CD4-positive, alpha-beta T cell treated with Interleukin-15 for 4 hours (primary cell): ENCODE measurements at regions not wholly inside any gene's neighbourhood (a gene's known extent, or its start where the extent isn't known, plus 50 kb on each side); places are given as distances from the start of the nearest gene placed in this dataset.
A peak's percentile ranks its signal among the peaks of the same experiment; 100 is the strongest.

ENCODE experiments used
- DNase-seq: peaks from one replicate; pipeline ENCODE4 v3.0.0-alpha.2; 2020; ENCODE audit warnings: low spot score

DNA sequence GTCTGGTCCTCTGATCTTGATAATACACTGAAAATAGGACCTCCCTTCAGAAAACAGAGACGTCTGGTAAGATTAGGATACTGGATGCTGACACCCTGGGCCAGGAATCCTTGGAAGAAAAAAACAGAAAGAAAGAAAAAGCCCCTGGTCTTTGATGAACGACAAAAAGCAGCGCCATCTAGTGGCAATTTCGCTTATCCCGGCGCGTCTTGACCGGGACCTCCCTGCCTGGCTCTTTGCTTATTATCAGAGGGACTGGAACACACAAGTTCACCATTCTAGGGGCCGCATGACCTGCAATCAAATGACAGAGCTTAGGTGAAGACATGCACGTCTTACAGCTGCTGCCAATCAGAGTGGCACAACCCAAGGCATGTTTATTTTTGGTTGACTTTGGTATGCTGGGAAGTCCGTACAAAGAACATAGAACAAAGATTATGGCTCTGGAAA is 114.9 kb upstream of the NFIB start:
- DNase-seq, result peak; percentile 26

GRCh38 chr9:14427419-14427818 is 113.5 kb upstream of the NFIB start:
- DNase-seq, result no peak

- DNase-seq, result no peak
Observed at GRCh38 chr9:14424983-14425382, 111.0 kb upstream of the NFIB start.

GRCh38 chr9:14424289-14424688 is 110.3 kb upstream of the NFIB start:
- DNase-seq, result no peak

- DNase-seq, result no peak
Observed at GRCh38 chr9:14423815-14424261, 109.9 kb upstream of the NFIB start.

- DNase-seq, result no peak
Observed at GRCh38 chr9:14421291-14421690, 107.3 kb upstream of the NFIB start.

DNA sequence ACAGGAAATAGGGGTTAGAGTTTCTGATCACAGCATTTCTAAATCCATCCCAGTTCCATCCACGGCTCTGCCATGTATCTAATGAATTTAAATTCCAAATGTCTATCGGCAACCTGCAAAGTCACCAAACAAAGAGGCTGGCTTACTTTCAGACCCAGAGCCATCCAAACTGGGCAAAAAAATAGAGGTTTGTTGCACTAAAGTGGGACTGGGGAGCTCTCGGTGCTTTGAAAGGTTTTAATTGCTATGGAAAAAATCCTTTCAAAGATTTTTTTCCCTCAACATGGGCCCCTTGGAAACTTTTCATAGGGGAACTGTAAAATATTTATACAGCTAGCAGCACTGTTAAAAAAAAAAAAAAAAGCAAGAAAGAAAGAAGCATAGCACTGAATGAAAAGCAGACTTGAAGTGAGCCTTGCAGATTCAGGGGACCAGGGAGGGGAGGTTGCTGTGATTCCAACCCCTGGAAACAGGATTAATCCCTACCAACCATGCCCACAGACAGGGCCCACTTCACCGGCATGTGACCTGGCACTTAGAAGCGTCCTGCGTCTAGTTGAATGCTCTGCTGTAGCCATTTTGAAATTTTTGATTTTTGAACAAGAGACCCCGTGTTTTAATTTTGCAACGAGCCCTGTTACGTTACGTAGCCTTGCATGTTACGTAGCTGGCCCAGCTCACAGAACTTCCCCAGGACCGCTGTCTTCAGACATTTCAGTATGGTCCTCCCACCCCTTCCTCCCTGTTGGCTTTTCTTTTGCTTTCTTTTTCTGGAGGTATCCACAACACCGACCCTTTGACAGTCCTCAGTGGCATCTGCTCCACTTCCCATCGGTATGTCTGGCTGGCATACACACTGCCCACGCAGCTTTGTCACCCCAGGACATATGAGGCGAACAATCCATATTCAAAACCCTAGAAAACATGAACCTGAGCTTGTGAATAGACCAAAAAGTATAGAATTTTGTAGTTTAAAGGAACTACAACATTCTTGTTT is 105.3 kb upstream of the NFIB start:
- DNase-seq, result no peak

GRCh38 chr9:14418301-14418940 is 104.5 kb upstream of the NFIB start:
- DNase-seq, result no peak

GRCh38 chr9:14417237-14417636 is 103.3 kb upstream of the NFIB start:
- no peak for DNase-seq

- DNase-seq, result no peak
Observed at GRCh38 chr9:14415947-14416346, 102.0 kb upstream of the NFIB start.

DNA sequence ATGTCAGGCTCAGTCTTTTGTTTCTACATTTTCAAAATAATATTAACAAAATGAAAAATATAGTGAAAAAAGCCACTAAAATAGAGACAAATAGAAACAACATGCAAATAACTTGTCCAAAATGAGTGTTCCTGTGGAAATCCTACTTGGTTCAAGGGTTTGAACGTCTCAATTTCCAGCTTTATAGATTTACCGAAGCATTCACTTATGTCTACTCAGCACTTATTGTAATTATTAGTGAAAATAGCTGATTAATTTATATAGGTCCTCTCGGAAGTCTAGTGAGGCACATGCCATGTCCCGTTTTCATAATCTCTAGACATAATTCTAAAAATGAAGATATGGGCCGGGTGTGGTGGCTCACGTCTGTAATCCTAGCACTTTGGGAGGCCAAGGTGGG is 99.9 kb upstream of the NFIB start:
- DNase-seq, result no peak

DNA sequence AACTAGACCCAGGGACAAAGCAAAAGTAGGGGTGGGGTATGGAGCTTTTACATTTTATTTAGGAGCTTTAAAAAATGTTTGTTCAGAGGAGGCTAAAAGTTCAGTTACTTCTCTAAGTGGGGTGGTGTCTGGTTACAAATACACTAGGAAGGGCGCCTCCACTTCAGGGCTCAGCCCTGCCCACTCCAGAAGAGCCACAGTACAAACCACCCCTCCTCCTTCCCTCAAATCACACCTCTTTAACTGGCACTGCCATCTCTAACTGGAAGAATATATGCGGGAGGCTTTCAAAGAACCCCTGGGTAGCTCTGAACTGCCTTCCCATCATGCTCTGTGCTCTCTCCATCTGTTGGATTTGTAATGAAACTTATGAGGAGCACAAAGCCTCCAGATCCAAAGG is 98.8 kb upstream of the NFIB start:
- DNase-seq, result no peak

GRCh38 chr9:14406463-14406862 is 92.5 kb upstream of the NFIB start:
- DNase-seq, result no peak

GRCh38 chr9:14405176-14405706 is 91.3 kb upstream of the NFIB start:
- no peak for DNase-seq

- DNase-seq, result no peak
Observed at GRCh38 chr9:14403081-14403480, 89.1 kb upstream of the NFIB start.

GRCh38 chr9:14402583-14402982 is 88.6 kb upstream of the NFIB start:
- DNase-seq, result no peak

GRCh38 chr9:14401911-14402310 is 88.0 kb upstream of the NFIB start:
- no peak for DNase-seq

DNA sequence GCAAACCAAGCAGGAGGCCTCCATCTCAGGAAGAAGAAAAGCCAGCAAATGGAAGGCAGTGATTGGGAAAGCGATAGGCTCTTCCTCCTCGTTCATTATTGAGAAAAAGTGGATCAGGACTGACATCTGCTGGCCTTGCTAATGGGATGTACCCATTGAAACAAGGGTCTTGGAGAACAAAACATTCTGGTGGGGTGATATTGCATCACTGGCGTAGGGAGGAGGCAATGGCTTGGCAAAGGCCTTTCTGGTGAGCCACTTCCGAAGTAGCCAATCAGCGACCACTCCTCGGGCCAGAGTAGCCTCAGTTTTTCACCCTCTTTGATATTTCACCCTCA is 86.7 kb upstream of the NFIB start:
- DNase-seq, result no peak

DNA sequence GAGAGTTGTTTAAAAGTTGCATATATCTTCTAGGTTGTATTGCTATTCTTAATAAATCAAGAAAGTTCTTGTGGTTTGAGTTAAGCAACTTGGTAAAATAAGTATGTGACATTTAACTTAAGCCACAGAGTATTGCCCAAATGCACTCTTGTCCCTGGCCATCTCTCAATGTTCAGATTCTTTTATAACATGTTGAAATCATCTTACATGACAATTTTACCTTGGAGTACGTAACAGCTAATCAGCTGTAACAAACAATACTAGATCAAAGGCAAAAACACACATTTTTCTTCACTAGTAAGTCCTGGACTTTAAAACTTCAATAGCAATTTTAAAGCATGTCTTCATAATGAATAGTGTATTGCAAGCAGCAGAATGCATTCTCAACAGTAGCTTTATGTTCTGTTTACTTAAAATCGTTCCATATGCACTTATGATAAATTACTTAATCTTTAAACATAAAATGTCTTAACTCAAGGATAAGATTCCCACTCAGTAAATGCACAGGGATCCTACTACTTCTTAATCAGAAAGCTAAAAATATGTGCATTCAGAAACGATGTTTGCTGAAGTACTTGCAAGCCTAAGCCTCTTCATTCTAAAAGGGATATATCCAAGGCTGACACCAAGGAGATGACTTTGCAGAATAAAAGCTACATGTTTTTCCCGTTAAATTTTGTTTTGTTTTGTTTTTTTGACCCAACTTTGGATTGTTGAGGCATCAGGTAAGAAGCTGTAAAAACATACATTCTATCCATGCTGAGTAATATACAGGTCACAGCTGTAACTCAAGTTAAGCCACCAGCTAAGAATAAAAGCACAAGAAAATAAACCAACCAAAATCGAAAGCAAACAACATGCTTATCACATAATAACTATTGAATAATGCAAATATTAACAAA is 86.1 kb upstream of the NFIB start:
- DNase-seq, result no peak

DNA sequence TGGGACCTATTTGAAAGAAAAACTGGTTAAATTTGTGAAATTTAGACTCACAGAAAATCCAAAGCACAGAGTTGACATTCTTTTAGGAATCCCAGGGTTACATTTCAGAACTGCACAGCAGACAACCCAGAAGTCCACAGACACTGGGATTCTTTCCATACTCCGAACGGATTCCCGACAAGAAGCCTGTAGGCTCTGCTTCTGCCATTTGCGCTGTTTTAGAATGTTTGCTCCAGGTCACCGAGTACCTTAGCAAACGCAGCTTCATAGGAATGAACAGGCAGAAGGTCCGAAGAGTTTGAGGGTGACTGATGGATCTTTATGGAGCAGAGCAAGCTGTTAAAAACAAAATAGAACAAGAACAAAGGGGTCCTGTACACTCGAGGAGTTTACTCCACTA is 84.5 kb upstream of the NFIB start:
- DNase-seq, result no peak

DNA sequence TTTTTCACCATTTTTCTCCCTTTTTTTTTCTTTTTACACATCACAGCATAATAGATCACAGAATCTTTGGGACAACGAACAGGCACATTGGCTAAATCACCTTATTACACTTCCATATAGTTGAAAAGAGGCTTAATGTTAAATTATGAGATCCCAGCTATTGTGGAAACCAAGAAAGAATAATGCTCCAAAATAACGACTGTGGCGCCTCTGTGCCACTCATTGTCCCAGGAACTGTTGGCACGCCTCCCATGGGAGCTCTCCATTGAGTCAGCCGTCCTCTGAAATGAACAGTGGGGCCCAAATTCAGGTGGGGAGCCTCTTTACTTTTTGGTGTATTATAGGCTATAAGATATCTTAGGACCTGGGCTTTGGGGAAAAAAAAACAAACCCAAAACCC is 82.2 kb upstream of the NFIB start:
- no peak for DNase-seq
